Muscle layer of duodenum (tissue), 2 donors: ENCODE measurements at regions not wholly inside any gene's neighbourhood (a gene's known extent, or its start where the extent isn't known, plus 50 kb on each side); places are given as distances from the start of the nearest gene placed in this dataset.

Experiments
- H3K27ac ChIP-seq: one replicate; pipeline ENCODE4 v1.7.0; 2013; ENCODE audit warnings: mild to moderate bottlenecking, low read length
- H3K27me3 ChIP-seq: one replicate; pipeline ENCODE4 v1.7.0; 2013; ENCODE audit warnings: low read depth, mild to moderate bottlenecking, control low read depth, low read length
- H3K36me3 ChIP-seq, 2 donors: one replicate each; pipeline ENCODE4 v1.7.0; 2013; ENCODE audit warnings: low read length in 2 of 2, control low read depth in 1 of 2, mild to moderate bottlenecking in 1 of 2; ENCODE audit not compliant: insufficient read depth in 2 of 2, control insufficient read depth in 1 of 2
- H3K4me1 ChIP-seq, 2 donors: one replicate each; pipeline ENCODE4 v1.7.0; 2013; ENCODE audit warnings: low read length in 2 of 2, mild to moderate bottlenecking in 2 of 2, control low read depth in 1 of 2, moderate library complexity in 1 of 2; ENCODE audit not compliant: insufficient read depth in 2 of 2, control insufficient read depth in 1 of 2
- H3K4me3 ChIP-seq, 2 donors: one replicate each; pipeline ENCODE4 v1.7.0; 2013; ENCODE audit warnings: low read length in 2 of 2, low read depth in 1 of 2, mild to moderate bottlenecking in 1 of 2
- H3K9me3 ChIP-seq, 2 donors: one replicate each; pipeline ENCODE4 v1.7.0; 2013; ENCODE audit warnings: low read length in 2 of 2, control low read depth in 1 of 2, mild to moderate bottlenecking in 1 of 2; ENCODE audit not compliant: control insufficient read depth in 1 of 2
- donor health status: healthy.

- Histone ChIP-seq H3K4me3 (no peak overlapping the region), H3K36me3 (no peaks in the 10 kb centered on the region)
These were observed 501.0 kb upstream of the CDH11 start for GRCh38 chr16:65622871-65623270.

GRCh38 chr16:65622151-65622550 is 500.3 kb upstream of the CDH11 start:
- H3K4me3 ChIP-seq: no peak overlapping the region
- H3K9me3 ChIP-seq: no peaks in the 10 kb centered on the region
- H3K27ac ChIP-seq: no peak overlapping the region
- H3K27me3 ChIP-seq: no peaks in the 10 kb centered on the region
- no peaks in the 10 kb centered on the region for H3K36me3 ChIP-seq
- no peaks in the 10 kb centered on the region for H3K4me1 ChIP-seq

More at GRCh38 chr16:65622871-65623270, 501.0 kb upstream of the CDH11 start:
- Histone ChIP-seq H3K9me3 (no peaks in the 10 kb centered on the region), H3K27ac (no peak overlapping the region), H3K4me1 (no peaks in the 10 kb centered on the region), H3K27me3 (no peaks in the 10 kb centered on the region)

DNA sequence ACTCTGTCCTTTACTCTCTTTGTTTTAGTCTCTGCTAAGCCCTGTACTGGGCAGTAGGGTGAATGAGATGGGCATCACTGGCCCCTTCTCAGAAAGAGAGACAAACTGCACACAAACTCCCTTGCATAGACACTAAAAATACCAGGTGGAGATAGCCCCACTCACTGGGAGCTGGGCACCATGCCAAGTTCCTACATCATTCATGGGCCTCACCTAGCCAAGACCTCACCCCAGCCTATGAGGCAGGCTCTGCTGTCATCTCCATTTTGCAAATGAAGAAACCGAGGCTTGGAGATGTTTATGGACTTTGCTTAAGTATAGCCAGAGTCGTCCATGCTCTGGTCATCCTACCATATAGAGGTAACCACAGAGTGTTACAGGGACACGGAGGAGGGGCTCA is 499.8 kb upstream of the CDH11 start:
- Histone ChIP-seq H3K27ac (no peak overlapping the region), H3K36me3 (no peaks in the 10 kb centered on the region), H3K9me3 (no peaks in the 10 kb centered on the region), H3K27me3 (no peaks in the 10 kb centered on the region), H3K4me3 (no peak overlapping the region), H3K4me1 (no peaks in the 10 kb centered on the region)

DNA sequence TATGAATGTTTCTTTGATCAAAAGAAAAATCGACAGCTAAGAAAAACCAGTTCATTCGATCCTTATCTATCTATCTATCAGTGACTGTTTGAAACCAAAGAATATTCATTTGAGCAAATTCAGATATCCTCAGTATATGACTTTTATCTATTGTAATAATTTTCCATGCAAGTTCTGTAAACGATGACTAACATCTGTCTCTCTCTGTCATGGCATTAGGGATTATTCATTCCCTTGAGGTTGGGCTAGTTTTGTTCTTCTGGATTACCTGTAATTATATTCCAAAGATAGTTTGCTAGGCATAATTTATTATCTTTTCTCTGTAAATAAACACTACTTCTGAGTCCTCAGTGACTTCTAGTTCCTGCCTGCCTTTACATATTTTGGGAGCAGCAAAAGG is 497.7 kb upstream of the CDH11 start:
- Histone ChIP-seq H3K27ac (no peak overlapping the region), H3K4me1 (no peaks in the 10 kb centered on the region), H3K4me3 (no peak overlapping the region), H3K9me3 (peaks cover 0 to 3% of the 10 kb centered on the region in 2 donors), H3K36me3 (no peaks in the 10 kb centered on the region), H3K27me3 (no peaks in the 10 kb centered on the region)

DNA sequence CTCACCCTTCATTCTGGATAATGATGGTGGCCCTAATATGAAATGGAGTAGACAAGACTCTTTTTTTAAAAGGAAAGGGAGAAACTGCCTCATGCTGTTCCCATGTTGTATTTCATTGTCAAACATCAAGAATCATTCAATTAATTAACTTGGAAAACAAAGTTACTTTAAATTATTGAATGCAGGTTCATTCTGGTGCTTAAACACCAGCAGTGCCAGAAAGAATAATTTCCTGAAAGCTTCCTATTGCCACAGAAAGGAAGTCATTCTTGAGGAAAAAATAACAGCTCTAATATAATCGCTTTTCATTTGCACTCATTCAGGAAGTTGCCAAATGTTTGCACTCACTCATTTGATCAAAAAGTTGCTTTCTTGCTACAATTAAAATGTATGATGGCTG is 497.1 kb upstream of the CDH11 start:
- no peaks in the 10 kb centered on the region for H3K36me3 ChIP-seq
- no peak overlapping the region for H3K27ac ChIP-seq
- H3K4me1 ChIP-seq: no peaks in the 10 kb centered on the region
- H3K9me3 ChIP-seq: peaks cover 0 to 3% of the 10 kb centered on the region in 2 donors
- no peaks in the 10 kb centered on the region for H3K27me3 ChIP-seq
- no peak overlapping the region for H3K4me3 ChIP-seq

DNA sequence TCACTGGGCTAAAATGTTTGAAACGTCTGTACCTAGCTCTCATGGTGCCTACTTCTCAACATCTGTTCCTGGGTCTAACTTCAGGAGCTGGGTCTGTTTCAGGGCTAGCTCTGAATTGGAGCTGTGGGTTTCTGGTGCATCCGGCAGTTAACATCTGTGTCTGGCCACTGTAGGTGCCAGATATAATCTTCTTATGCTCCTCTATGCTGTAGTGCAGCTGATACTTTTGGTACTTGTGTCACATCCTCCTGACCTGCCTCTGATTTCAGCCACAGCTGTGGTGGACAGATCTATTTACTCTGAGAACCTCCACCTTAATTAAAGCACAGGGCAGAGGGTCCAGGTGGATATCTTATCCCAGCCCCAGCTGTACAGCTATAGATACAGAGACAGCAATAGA is 496.5 kb upstream of the CDH11 start:
- Histone ChIP-seq H3K36me3 (no peaks in the 10 kb centered on the region), H3K4me1 (no peaks in the 10 kb centered on the region), H3K27ac (no peak overlapping the region), H3K4me3 (no peak overlapping the region), H3K9me3 (peaks cover 0 to 9% of the 10 kb centered on the region in 2 donors), H3K27me3 (no peaks in the 10 kb centered on the region)

DNA sequence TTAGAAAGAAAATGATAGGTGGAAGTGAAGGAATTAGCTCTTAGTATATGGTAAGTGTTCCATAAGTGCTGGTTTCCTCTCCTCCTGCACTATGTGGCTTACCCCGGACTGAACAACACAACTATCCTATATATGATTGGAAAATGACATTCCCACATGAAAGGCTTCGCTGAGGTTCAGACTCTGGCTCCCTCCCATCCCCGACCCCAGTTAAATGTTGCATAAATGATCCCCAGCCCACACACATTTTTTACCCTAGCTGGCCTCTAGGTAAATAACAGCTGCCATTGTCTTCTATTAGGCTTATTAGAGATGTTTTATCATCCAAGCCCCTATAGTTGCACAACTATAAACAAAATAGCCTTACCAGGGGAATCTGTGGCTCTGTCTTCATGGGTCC is 495.6 kb upstream of the CDH11 start:
- Histone ChIP-seq H3K27ac (no peak overlapping the region), H3K4me1 (no peaks in the 10 kb centered on the region), H3K4me3 (no peak overlapping the region), H3K27me3 (no peaks in the 10 kb centered on the region), H3K9me3 (peaks cover 0 to 9% of the 10 kb centered on the region in 2 donors), H3K36me3 (no peaks in the 10 kb centered on the region)

GRCh38 chr16:65608455-65608854 is 486.6 kb upstream of the CDH11 start:
- no peak overlapping the region for H3K27ac ChIP-seq
- no peaks in the 10 kb centered on the region for H3K4me1 ChIP-seq
- H3K9me3 ChIP-seq: peaks cover 0 to 2% of the 10 kb centered on the region in 2 donors
- no peaks in the 10 kb centered on the region for H3K27me3 ChIP-seq
- no peaks in the 10 kb centered on the region for H3K36me3 ChIP-seq
- no peak overlapping the region for H3K4me3 ChIP-seq

GRCh38 chr16:65604771-65605170 is 482.9 kb upstream of the CDH11 start:
- Histone ChIP-seq H3K27me3 (no peaks in the 10 kb centered on the region), H3K4me3 (no peak overlapping the region), H3K36me3 (no peaks in the 10 kb centered on the region), H3K9me3 (peaks cover 0 to 4% of the 10 kb centered on the region in 2 donors), H3K4me1 (no peaks in the 10 kb centered on the region), H3K27ac (no peak overlapping the region)

DNA sequence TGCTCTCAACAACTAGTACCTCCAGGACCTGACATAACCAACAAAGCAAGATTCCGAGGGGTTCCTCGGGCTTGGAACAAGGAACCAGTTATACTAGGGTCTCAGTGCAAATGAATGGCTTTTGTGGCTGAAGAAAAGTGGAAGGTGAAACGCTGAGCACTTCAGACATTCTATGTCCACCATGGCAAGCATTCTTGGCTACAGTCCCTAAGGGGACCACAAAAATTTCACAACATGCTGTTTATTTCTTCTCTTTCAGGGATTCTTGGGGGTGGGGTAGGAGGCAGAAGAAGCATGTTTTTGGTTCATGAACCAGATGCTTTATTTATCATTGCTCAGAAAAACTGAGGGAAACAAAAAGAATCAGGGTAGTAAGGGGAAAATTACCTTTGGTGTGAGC is 479.9 kb upstream of the CDH11 start:
- no peaks in the 10 kb centered on the region for H3K4me1 ChIP-seq
- no peak overlapping the region for H3K4me3 ChIP-seq
- peaks cover 0 to 4% of the 10 kb centered on the region in 2 donors for H3K9me3 ChIP-seq
- H3K36me3 ChIP-seq: no peaks in the 10 kb centered on the region
- no peak overlapping the region for H3K27ac ChIP-seq
- H3K27me3 ChIP-seq: no peaks in the 10 kb centered on the region

DNA sequence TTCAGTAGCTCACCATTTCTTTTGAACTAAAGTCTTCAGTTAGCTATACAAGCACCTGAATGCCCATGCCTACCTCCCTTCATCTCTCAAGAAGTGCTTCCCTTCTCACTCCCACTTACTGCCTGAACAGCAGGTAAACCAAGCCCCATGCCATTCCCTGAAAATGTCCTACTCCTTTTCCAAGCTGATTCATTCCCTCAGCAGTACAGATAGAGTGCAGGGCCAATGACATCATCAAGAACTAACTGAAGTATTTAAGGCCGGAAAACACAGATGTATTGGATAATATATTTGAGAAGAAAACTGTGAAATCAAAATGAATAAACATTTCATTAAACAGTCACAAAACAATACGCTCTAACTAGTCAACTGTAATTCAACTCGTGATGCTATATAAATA is 478.8 kb upstream of the CDH11 start:
- Histone ChIP-seq H3K9me3 (peaks cover 0 to 4% of the 10 kb centered on the region in 2 donors), H3K4me1 (no peaks in the 10 kb centered on the region), H3K36me3 (no peaks in the 10 kb centered on the region), H3K27ac (no peak overlapping the region), H3K27me3 (no peaks in the 10 kb centered on the region), H3K4me3 (no peak overlapping the region)

GRCh38 chr16:65600046-65600445 is 478.2 kb upstream of the CDH11 start:
- H3K4me1 ChIP-seq: no peaks in the 10 kb centered on the region
- H3K36me3 ChIP-seq: no peaks in the 10 kb centered on the region
- H3K4me3 ChIP-seq: no peak overlapping the region
- peaks cover 0 to 4% of the 10 kb centered on the region in 2 donors for H3K9me3 ChIP-seq
- no peaks in the 10 kb centered on the region for H3K27me3 ChIP-seq
- no peak overlapping the region for H3K27ac ChIP-seq
